PC-3 (cell line): ENCODE measurements at regions not wholly inside any gene's neighbourhood (a gene's known extent, or its start where the extent isn't known, plus 50 kb on each side); places are given as distances from the start of the nearest gene placed in this dataset.

Experiments used
- ATAC-seq: fragments of 200-7000 bp; cut with Tn5 transposase; 2 replicates; pipeline ENCODE4 v1.9.1; 2020; ENCODE audit warnings: mild to moderate bottlenecking, moderate library complexity
- BruUV-seq: library from RNA; stranded (reverse); fragments of 400-500 nt; replicated peaks from 2 replicates; lab custom pipeline; 2021; lab: Mats Ljungman, UMichigan
- CTCF ChIA-PET: fragments of 300-600 bp; sonication (Branson Sonifier 250); formaldehyde crosslinking; loops from one replicate; lab custom pipeline; 2022; ENCODE audit warnings: antibody characterized with exemption; lab: Charles Lee
- POLR2A ChIA-PET: fragments of 300-600 bp; sonication (Branson Sonifier 250); formaldehyde crosslinking; loops from one replicate; lab custom pipeline; 2022; ENCODE audit warnings: antibody characterized with exemption; ENCODE audit not compliant: unreplicated experiment; lab: Charles Lee
- DNase-seq: peaks from one replicate; pipeline ENCODE4 v3.0.0-alpha.2; 2015
- H2AFZ ChIP-seq: fragments of 300-600 bp; sonication (generic); 2 replicates; pipeline ENCODE4 v1.6.0; 2016; ENCODE audit warnings: antibody characterized with exemption, low read length
- H3F3A ChIP-seq: fragments of 300-600 bp; sonication (generic); one replicate; pipeline ENCODE4 v1.6.0; 2017; ENCODE audit warnings: antibody characterized with exemption, low read length, control low read depth, mild to moderate bottlenecking; ENCODE audit not compliant: unreplicated experiment
- H3K27ac ChIP-seq: fragments of 300-600 bp; sonication (generic); 2 replicates; pipeline ENCODE4 v1.5.1; 2016; ENCODE audit warnings: mild to moderate bottlenecking, low read length
- H3K27me3 ChIP-seq: fragments of 300-600 bp; sonication (generic); 2 replicates; pipeline ENCODE4 v1.6.1; 2016; ENCODE audit warnings: low read length, mixed read lengths
- H3K36me3 ChIP-seq: fragments of 300-600 bp; sonication (generic); 2 replicates; pipeline ENCODE4 v1.6.1; 2016; ENCODE audit warnings: low read depth, mixed run types, low read length, mixed read lengths
- H3K4me1 ChIP-seq: fragments of 300-600 bp; sonication (generic); 2 replicates; pipeline ENCODE4 v1.5.1; 2016; ENCODE audit warnings: low read length; ENCODE audit not compliant: insufficient read depth
- H3K4me2 ChIP-seq: fragments of 300-600 bp; sonication (generic); 2 replicates; pipeline ENCODE4 v1.6.0; 2016; ENCODE audit warnings: low read length
- H3K4me3 ChIP-seq: fragments of 300-600 bp; sonication (generic); 2 replicates; pipeline ENCODE4 v1.5.1; 2016; ENCODE audit warnings: mild to moderate bottlenecking, low read length, mixed read lengths
- H3K79me2 ChIP-seq: fragments of 300-600 bp; sonication (generic); 2 replicates; pipeline ENCODE4 v1.6.1; 2017; ENCODE audit warnings: low read length, mixed read lengths
- H3K9ac ChIP-seq: fragments of 300-600 bp; sonication (generic); 2 replicates; pipeline ENCODE4 v1.6.0; 2016; ENCODE audit warnings: mild to moderate bottlenecking, low read length
- H3K9me2 ChIP-seq: fragments of 300-600 bp; sonication (generic); replicated peaks from 2 replicates; pipeline ENCODE4 v1.6.1; 2016; ENCODE audit warnings: mixed run types, low read length, mixed read lengths
- H3K9me3 ChIP-seq: fragments of 300-600 bp; sonication (generic); 2 replicates; pipeline ENCODE4 v1.6.1; 2016; ENCODE audit warnings: low read length, mixed read lengths
- H4K20me1 ChIP-seq: fragments of 300-600 bp; sonication (generic); 2 replicates; pipeline ENCODE4 v1.6.1; 2016; ENCODE audit warnings: low read length, mixed read lengths
- EZH2 ChIP-seq: fragments of 300-600 bp; sonication (generic); IDR thresholded peaks from one replicate; pipeline ENCODE4 v1.6.1; 2017; ENCODE audit warnings: antibody characterized with exemption, mild to moderate bottlenecking, low read length; ENCODE audit not compliant: unreplicated experiment
- EZH2phosphoT487 ChIP-seq: fragments of 300-600 bp; sonication (generic); IDR thresholded peaks from 2 replicates; pipeline ENCODE4 v1.6.1; 2018; ENCODE audit warnings: mild to moderate bottlenecking, antibody characterized with exemption, low read length, borderline replicate concordance
- intact Hi-C: fragments of 100-400 bp; cut with micrococcal nuclease; formaldehyde crosslinking; loops from 2 replicates; pipeline ENCODE4 v1.9.0; 2023
- TF ChIP-seq, protein P1 (sequence below): fragments of 300-600 bp; sonication (generic); conservative IDR thresholded peaks from 2 replicates; pipeline ENCODE4 v1.5.1; 2017; ENCODE audit warnings: antibody characterized with exemption, low read depth, mild to moderate bottlenecking, low read length

DNA sequence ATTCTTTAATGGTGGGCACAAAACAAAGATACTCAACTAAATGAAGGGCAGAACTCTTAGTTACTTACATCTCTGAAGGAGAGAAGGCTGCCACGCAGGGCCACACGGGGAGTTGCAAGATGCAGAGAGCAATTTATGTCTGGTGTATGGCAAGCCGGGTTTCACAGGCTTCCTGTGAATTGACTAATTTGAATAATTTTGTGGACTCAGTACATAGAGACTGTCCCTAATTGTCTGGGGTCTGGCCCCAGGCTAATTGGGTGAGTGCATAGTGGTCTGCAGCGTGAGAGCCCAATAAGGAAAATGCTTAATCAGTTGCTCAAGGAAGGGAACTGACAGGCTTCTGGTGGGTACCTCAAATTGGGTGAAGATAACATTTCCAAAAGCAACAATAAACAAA, 205.7 kb downstream of the OTOR start:
- BruUV-seq: no TSS peak
- H3K9ac ChIP-seq: no peak overlapping the region
- H3K36me3 ChIP-seq: no peaks in the 10 kb centered on the region
- no peak for ATAC-seq
- H3F3A ChIP-seq: no peaks in the 10 kb centered on the region
- ChIA-PET CTCF (no interaction called here), POLR2A (no interaction called here)
- H2AFZ ChIP-seq: no peak overlapping the region
- no peaks in the 10 kb centered on the region for H3K9me2 ChIP-seq
- H3K4me2 ChIP-seq: no peak overlapping the region
- no peaks in the 10 kb centered on the region for H3K79me2 ChIP-seq
- H3K27me3 ChIP-seq: peaks cover 27% of the 10 kb centered on the region
- H3K4me1 ChIP-seq: no peaks in the 10 kb centered on the region
- no peak overlapping the region for H3K27ac ChIP-seq
- no peak for DNase-seq
- H4K20me1 ChIP-seq: no peaks in the 10 kb centered on the region
- no peak overlapping the region for H3K4me3 ChIP-seq
- no peaks in the 10 kb centered on the region for H3K9me3 ChIP-seq
- TF ChIP-seq, protein P1, sequence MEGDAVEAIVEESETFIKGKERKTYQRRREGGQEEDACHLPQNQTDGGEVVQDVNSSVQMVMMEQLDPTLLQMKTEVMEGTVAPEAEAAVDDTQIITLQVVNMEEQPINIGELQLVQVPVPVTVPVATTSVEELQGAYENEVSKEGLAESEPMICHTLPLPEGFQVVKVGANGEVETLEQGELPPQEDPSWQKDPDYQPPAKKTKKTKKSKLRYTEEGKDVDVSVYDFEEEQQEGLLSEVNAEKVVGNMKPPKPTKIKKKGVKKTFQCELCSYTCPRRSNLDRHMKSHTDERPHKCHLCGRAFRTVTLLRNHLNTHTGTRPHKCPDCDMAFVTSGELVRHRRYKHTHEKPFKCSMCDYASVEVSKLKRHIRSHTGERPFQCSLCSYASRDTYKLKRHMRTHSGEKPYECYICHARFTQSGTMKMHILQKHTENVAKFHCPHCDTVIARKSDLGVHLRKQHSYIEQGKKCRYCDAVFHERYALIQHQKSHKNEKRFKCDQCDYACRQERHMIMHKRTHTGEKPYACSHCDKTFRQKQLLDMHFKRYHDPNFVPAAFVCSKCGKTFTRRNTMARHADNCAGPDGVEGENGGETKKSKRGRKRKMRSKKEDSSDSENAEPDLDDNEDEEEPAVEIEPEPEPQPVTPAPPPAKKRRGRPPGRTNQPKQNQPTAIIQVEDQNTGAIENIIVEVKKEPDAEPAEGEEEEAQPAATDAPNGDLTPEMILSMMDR: no peak
- TF ChIP-seq EZH2 (no peak), EZH2phosphoT487 (no peak)
- intact Hi-C loops: no loop called here

DNA sequence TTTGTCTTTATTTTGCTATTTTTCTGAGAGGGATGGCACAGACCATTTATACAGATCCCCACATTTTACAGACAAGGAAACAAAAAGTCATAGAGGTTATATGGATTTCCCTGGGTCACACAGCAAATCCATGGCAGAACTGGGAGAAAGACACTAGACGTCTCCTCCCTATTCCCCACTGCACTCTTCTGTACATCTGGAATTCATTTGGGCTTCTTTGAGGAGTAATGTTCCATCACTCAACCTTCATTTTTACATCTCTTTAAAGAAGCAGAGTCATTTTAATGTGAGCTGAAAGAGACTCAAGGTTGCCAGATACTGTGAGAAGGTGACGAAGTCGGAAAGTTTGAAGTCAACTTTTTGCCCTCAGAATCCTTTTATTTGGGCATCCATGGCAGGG, 207.3 kb downstream of the OTOR start:
- no TSS peak for BruUV-seq
- no peak for DNase-seq
- intact Hi-C loops: no loop called here
- Histone ChIP-seq H4K20me1 (no peaks in the 10 kb centered on the region), H3K4me2 (no peak overlapping the region), H3K36me3 (no peaks in the 10 kb centered on the region), H3K9me3 (no peaks in the 10 kb centered on the region), H3K27ac (no peak overlapping the region), H3K4me3 (no peak overlapping the region), H3K27me3 (peaks cover 24% of the 10 kb centered on the region), H3F3A (no peaks in the 10 kb centered on the region), H3K79me2 (no peaks in the 10 kb centered on the region), H3K4me1 (no peaks in the 10 kb centered on the region), H2AFZ (no peak overlapping the region), H3K9me2 (no peaks in the 10 kb centered on the region), H3K9ac (no peak overlapping the region)
- no peak for ATAC-seq
- no peak for TF ChIP-seq EZH2phosphoT487
- no peak for TF ChIP-seq EZH2
- TF ChIP-seq, protein P1: no peak
- POLR2A ChIA-PET: no interaction called here
- CTCF ChIA-PET: no interaction called here

DNA sequence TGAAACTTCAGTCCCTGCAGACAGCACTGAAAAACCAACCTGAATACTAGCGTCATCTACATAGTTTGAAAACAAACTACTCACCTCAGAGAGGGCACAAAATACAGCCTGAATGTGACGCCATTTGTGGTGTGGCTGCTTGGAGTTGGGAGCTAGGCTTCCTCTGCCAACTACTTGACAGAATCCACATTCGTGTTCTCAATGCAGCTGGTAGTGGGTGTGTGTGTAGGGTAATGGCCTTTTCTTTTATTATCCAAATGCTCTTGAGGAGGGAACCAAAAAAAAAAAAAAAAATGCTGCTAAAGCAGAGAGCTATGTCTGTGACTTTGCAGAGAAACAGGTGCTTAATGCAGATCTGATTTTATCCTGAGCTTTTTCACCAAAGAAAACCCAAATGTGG, 207.8 kb downstream of the OTOR start:
- no peaks in the 10 kb centered on the region for H3K4me1 ChIP-seq
- no peak overlapping the region for H3K4me3 ChIP-seq
- no TSS peak for BruUV-seq
- H3K27ac ChIP-seq: no peak overlapping the region
- TF ChIP-seq EZH2phosphoT487: no peak
- no peak for TF ChIP-seq EZH2
- H3K27me3 ChIP-seq: peaks cover 24% of the 10 kb centered on the region
- no peaks in the 10 kb centered on the region for H3K36me3 ChIP-seq
- no peaks in the 10 kb centered on the region for H4K20me1 ChIP-seq
- H2AFZ ChIP-seq: no peak overlapping the region
- no peak overlapping the region for H3K9ac ChIP-seq
- ATAC-seq (no peak), DNase-seq (no peak)
- no peaks in the 10 kb centered on the region for H3K9me3 ChIP-seq
- H3K9me2 ChIP-seq: no peaks in the 10 kb centered on the region
- intact Hi-C loops: no loop called here
- no peak overlapping the region for H3K4me2 ChIP-seq
- H3F3A ChIP-seq: no peaks in the 10 kb centered on the region
- no peaks in the 10 kb centered on the region for H3K79me2 ChIP-seq
- ChIA-PET CTCF (no interaction called here), POLR2A (no interaction called here)
